G401.6 (cell line): ENCODE measurements at regions not wholly inside any gene's neighbourhood (a gene's known extent, or its start where the extent isn't known, plus 50 kb on each side); places are given as distances from the start of the nearest gene placed in this dataset.

ENCODE experiments used
- FAIRE-seq: peaks from 2 replicates; lab custom pipeline; 2012; peaks lifted over from hg19 to GRCh38; lab: Jason Lieb, UNC

- FAIRE-seq = no peak
These were observed 259.6 kb upstream of the RRP15 start for GRCh38 chr1:218025454-218025853.

DNA sequence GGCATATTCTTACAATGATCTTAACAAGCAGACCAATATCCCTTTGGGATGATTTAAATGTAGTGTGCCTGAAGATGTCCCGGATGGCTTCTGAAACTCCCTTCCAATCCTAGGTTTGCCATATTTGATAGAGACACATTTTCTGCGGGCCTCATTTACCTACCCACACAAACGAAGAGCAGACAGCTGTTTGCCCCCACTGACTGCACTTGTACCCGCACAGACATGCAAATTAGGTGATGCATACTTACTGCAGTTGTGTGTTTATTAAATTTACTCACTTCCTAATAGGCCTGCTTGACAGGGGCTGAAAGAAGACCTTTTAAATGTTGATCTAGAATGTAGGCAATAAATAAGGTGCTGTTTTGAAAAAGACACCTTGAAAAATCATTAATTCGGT is 257.9 kb upstream of the RRP15 start:
- FAIRE-seq = no peak

GRCh38 chr1:218030846-218031245 is 254.2 kb upstream of the RRP15 start:
- FAIRE-seq = no peak

- FAIRE-seq = no peak
These were observed 253.2 kb upstream of the RRP15 start for GRCh38 chr1:218031901-218032300.

GRCh38 chr1:218034468-218034867 is 250.6 kb upstream of the RRP15 start:
- no peak for FAIRE-seq

DNA sequence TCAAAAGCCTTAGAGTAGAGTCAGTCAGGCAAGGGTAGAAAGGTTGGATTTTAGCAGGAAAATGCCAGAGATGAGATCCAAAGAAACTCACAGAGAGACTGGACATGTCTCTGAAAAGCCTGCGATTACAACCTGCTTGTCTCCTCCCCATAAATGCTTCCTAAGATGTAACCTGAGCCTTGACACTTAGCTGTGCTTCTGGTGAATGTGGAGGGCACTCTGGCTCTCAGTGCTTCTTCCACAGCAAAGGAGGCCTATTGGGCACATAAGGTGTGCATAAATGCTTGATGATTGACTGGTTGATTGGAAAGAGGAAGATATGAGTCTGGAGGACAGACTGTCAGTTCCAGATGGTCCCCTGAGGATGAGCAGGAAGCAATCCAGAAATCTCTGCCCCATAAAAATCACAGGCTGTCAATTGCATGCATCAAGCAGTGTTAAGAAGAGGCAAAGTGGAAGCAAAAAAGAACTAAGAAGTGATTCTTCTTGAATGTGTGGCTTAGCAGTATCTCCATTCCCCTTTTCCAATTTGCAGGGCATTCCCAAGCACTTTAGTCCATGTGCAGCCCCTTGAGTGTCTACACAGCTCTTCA is 236.2 kb upstream of the RRP15 start:
- FAIRE-seq = no peak

- FAIRE-seq = no peak
These were observed 235.5 kb upstream of the RRP15 start for GRCh38 chr1:218049641-218050040.

DNA sequence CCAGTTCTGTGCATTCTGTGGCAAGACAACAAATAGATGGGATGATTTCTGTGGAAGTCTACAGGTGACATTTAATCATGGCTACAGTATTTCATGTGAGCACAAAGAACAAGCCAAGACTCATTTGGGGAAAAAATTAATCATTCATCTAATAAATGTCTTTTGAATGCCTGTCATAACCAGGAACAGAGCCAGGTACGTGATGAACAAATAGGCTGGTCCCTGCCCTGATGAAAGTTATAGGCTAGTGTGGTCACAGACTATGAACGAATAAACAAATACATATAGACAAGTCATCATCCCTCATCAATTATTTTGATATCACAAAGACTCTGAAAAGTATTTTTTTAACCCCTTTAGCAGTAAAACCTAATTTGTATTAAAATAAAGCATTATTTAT is 226.4 kb upstream of the RRP15 start:
- no peak for FAIRE-seq

GRCh38 chr1:218064426-218064825 is 220.7 kb upstream of the RRP15 start:
- no peak for FAIRE-seq

DNA sequence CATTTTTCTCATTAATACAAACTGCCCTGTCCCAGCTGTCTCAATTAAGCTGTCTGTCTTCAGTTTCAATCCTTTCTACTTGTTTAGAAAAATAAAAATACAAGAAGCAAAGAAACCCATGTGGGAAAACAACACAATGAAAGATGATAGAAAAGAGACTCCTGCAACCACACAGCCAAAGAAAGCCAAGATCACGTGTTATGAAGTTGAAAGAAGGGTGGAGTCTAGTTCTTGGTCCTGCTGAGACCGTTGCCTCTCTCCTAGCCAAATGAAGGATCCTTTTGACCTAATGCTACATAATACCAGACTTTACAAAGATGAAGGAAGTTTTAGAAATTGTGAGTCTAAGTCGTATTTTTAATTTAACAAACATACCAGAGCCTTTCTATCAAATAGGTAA is 218.8 kb upstream of the RRP15 start:
- no peak for FAIRE-seq

DNA sequence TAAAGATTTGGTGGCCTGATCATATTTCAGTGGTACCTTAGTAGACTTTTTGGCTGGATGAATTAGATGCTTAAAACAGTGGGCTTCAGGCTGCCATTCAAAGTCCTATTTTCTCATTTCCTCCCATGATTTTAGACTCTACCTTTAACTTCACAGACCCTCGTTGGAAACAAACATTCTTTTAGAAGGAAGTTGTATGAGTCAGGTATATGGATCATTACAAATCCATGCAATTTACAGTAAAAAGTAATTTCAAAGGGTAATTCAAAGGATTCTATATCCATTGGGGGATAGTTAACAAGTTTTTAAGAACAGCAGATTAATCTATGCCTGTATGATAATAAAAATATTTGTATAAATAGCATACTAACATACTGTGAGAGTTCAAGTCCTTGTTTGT is 216.9 kb upstream of the RRP15 start:
- no peak for FAIRE-seq

DNA sequence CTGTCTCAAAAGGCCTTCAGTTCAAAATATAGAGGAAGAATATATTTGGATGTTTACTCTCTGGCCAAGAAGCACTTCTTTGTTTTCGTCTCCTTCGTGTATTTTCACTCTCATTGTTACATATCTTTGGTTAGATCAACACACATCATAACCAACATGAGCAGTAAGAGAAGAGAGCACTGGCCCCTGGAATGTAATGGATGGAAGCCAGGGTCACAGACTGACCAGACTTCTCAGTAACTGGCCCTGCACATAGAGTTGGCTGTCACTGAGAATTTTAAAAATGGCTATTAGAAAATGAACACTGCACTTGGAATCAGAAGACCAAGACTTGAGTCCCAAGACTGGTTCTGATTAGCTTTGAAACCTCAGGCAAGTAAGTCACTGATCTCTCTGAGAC is 215.9 kb upstream of the RRP15 start:
- FAIRE-seq = no peak

- no peak for FAIRE-seq
These were observed 212.0 kb upstream of the RRP15 start for GRCh38 chr1:218073062-218073461.

- FAIRE-seq = no peak
These were observed 206.2 kb upstream of the RRP15 start for GRCh38 chr1:218078916-218079315.

GRCh38 chr1:218079347-218079746 is 205.7 kb upstream of the RRP15 start:
- FAIRE-seq = no peak

DNA sequence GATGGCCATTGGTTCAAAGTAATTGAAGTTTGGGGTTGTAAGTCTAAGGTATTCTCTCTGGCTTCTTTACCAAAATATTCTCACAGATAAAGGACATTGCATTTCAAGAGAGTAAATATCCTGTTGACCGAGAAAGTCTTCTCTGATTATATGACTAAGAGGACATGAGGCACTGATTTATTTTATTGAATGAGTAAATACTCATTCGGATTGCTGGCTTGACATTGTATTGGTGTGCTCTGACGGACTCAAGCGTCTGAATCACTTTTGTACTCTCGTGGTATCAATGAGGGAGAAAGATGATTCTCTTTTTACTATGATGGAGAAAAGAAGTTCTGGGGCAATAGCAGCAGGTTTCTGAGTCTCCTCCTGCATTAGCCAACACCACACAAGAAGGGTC is 205.3 kb upstream of the RRP15 start:
- no peak for FAIRE-seq

DNA sequence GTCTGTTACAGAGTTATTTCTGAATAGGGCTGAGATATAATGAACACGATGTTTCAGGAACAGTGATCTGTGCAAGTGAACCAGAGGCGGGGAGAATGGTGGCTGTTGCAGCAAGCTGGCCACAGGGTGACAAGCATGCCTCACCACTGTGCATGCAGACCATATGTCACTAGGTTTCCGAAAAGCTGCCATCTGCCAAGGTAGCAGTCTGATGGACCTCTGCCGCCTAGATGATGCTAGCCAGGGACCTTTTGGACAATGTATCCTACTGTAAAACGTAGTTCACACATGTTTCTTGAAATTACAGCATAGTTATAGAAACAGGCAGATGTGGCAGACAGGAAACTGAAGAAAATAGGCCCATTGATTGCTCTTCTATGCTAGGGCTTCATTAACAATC is 204.2 kb upstream of the RRP15 start:
- FAIRE-seq = no peak

DNA sequence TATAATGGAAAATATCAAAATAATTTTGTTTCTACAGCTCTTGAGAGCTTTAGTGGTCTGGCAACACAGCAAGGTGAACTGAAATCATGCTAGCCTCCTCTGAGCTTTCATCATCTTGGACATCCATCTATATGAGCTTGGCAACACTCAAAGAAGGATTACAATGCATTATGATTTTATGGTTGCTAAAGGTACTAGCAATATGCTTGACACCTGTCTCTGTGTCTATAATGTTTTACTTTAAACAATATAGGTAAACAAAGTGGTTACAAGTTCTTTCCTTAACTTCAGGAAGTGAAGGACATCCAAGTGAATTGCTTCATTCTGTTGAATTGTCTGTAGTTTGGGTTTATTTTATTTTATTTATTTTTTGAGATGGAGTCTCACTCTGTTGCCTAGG is 203.7 kb upstream of the RRP15 start:
- FAIRE-seq = no peak

DNA sequence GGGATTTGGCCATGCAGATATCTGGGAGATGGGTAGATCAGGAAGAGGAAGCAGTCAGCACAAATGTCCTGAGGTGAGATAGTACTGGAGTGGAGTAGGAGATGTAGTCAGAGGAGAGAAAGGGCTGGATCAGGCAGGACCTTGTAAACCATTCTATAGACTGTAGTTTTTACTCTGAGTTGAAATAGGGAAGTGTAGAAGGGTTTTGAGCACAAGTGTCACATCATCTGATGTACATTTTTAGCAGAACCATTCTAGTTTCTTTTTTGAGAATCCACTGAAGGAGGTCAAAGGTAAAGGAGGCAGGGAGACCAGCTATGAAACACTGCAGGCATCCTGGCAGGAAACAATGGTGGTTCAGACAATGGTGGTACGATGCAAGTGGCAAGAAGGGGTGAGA is 194.6 kb upstream of the RRP15 start:
- no peak for FAIRE-seq

GRCh38 chr1:218101409-218101808 is 183.7 kb upstream of the RRP15 start:
- no peak for FAIRE-seq

- FAIRE-seq = no peak
These were observed 177.1 kb upstream of the RRP15 start for GRCh38 chr1:218108034-218108433.

- FAIRE-seq = no peak
These were observed 172.2 kb upstream of the RRP15 start for GRCh38 chr1:218112862-218113261.

DNA sequence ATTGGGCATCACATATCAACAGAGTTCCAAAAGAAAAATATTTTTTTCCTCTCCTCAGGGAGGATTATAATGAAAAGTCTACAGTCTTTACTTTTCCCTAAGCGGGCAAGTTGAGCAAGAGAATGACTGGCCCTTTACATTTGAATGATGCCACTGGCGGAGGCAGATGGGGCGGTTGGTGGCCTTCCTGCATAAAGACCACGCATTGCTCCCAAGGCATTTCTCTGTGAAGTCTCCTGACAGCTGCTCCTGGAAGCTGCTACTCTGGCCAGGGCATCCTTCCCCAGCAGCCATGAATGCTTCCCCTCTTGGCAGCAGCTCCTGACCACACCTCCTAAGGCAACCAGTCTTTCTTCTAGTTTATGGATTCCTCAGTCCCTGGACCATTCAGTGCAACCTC is 161.1 kb upstream of the RRP15 start:
- FAIRE-seq = no peak

DNA sequence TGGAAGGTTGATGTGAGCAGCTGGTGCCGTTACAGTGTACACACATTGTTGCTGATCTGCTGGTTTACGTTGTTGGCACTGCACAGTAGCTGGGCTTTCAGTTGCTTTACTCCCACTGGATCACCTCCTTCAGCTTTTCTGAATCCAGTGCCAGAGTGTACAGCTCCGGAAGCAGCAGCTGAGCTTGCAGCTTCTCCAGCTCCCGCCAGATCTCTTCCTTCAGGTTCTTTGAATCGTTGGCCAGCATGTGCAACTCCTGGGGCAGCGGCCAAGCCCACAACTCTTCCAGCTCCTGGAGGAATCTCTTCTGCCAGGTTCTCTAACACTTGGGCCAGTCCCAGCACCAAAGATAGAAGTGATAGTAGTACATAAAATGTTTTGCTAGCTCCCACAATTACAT is 149.7 kb upstream of the RRP15 start:
- FAIRE-seq = no peak

GRCh38 chr1:218139761-218140160 is 145.3 kb upstream of the RRP15 start:
- FAIRE-seq = no peak
